ENCODE measurements at regions not wholly inside any gene's neighbourhood (a gene's known extent, or its start where the extent isn't known, plus 50 kb on each side); places are given as distances from the start of the nearest gene placed in this dataset.

DNA sequence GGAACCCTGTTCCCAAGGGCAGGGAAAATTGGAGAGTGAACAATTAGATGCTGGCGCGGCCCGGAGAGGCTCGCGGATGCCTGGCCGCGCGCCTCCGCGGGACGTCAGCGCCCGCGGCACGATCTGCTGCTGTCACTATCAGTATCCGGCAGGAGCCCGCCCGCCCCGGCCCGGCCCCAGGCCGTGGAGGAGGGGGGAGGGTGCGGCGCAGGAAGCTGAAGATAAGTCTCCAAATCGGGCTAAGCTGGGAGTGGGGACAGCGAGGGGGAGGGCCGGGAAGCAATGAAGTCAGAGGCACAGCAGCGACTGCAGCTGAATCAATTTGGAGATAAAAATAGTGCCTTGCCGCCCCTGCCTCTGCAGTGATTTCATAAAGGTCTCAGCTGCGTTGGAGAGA is 441.5 kb upstream of the KLF12 start (continued):
- peak; percentile 87 to 92 for TF ChIP-seq KDM1A (IDR thresholded peaks at IDR 0.05)
- TF ChIP-seq, protein P1, sequence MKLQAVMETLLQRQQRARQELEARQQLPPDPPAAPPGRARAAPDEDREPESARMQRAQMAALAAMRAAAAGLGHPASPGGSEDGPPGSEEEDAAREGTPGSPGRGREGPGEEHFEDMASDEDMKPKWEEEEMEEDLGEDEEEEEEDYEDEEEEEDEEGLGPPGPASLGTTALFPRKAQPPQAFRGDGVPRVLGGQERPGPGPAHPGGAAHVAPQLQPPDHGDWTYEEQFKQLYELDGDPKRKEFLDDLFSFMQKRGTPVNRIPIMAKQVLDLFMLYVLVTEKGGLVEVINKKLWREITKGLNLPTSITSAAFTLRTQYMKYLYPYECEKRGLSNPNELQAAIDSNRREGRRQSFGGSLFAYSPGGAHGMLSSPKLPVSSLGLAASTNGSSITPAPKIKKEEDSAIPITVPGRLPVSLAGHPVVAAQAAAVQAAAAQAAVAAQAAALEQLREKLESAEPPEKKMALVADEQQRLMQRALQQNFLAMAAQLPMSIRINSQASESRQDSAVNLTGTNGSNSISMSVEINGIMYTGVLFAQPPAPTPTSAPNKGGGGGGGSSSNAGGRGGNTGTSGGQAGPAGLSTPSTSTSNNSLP (IDR thresholded peaks at IDR 0.05; ENCODE audit: borderline replicate concordance, low read depth, low read length), result no peak
- no peak for TF ChIP-seq U2AF2 (optimal IDR thresholded peaks at IDR 0.05; ENCODE audit: low read depth, low read length)
- TF ChIP-seq SRSF7 (optimal IDR thresholded peaks at IDR 0.05; ENCODE audit: low read depth, low read length), result no peak
- no peak for TF ChIP-seq ESRRA (IDR thresholded peaks at IDR 0.05; ENCODE audit: borderline replicate concordance, low read depth)
- TF ChIP-seq, protein P2, sequence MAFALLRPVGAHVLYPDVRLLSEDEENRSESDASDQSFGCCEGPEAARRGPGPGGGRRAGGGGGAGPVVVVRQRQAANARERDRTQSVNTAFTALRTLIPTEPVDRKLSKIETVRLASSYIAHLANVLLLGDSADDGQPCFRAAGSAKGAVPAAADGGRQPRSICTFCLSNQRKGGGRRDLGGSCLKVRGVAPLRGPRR (CRISPR knock-in tag; IDR thresholded peaks at IDR 0.05), result no peak
- TF ChIP-seq TSC22D4 (tag; IDR thresholded peaks at IDR 0.05), result no peak
- peak; percentile 22; the same call in 1 of the 2 replicates for TF ChIP-seq CREB1 (IDR thresholded peaks at IDR 0.05)
- TF ChIP-seq CREB1 (CRISPR knock-in tag; IDR thresholded peaks at IDR 0.05), result no peak
- TF ChIP-seq NR1H2 (CRISPR knock-in tag; IDR thresholded peaks at IDR 0.05), result no peak
- TF ChIP-seq ZFP1 (CRISPR knock-in tag; IDR thresholded peaks at IDR 0.05), result no peak
- TF ChIP-seq, protein P3, sequence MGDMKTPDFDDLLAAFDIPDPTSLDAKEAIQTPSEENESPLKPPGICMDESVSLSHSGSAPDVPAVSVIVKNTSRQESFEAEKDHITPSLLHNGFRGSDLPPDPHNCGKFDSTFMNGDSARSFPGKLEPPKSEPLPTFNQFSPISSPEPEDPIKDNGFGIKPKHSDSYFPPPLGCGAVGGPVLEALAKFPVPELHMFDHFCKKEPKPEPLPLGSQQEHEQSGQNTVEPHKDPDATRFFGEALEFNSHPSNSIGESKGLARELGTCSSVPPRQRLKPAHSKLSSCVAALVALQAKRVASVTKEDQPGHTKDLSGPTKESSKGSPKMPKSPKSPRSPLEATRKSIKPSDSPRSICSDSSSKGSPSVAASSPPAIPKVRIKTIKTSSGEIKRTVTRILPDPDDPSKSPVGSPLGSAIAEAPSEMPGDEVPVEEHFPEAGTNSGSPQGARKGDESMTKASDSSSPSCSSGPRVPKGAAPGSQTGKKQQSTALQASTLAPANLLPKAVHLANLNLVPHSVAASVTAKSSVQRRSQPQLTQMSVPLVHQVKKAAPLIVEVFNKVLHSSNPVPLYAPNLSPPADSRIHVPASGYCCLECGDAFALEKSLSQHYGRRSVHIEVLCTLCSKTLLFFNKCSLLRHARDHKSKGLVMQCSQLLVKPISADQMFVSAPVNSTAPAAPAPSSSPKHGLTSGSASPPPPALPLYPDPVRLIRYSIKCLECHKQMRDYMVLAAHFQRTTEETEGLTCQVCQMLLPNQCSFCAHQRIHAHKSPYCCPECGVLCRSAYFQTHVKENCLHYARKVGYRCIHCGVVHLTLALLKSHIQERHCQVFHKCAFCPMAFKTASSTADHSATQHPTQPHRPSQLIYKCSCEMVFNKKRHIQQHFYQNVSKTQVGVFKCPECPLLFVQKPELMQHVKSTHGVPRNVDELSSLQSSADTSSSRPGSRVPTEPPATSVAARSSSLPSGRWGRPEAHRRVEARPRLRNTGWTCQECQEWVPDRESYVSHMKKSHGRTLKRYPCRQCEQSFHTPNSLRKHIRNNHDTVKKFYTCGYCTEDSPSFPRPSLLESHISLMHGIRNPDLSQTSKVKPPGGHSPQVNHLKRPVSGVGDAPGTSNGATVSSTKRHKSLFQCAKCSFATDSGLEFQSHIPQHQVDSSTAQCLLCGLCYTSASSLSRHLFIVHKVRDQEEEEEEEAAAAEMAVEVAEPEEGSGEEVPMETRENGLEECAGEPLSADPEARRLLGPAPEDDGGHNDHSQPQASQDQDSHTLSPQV (IDR thresholded peaks at IDR 0.05), result no peak
- 0 out of 2 replicates have a peak, but pooled peaks have one; percentile 6 for TF ChIP-seq EGR1 (conservative IDR thresholded peaks at IDR 0.05)
- TF ChIP-seq ZNF140 (CRISPR knock-in tag; IDR thresholded peaks at IDR 0.05), result no peak
- peak; percentile 58; the same call in 1 of the 2 replicates for TF ChIP-seq ZNF24 (IDR thresholded peaks at IDR 0.05)
- TF ChIP-seq, protein P4, sequence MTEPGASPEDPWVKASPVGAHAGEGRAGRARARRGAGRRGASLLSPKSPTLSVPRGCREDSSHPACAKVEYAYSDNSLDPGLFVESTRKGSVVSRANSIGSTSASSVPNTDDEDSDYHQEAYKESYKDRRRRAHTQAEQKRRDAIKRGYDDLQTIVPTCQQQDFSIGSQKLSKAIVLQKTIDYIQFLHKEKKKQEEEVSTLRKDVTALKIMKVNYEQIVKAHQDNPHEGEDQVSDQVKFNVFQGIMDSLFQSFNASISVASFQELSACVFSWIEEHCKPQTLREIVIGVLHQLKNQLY (CRISPR knock-in tag; conservative IDR thresholded peaks at IDR 0.05), result no peak
- no peak for TF ChIP-seq SMAD1 (IDR thresholded peaks at IDR 0.05; ENCODE audit: low read depth, low read length, partially characterized antibody)
- no peak for TF ChIP-seq FOSL1 (tag; conservative IDR thresholded peaks at IDR 0.05)
- TF ChIP-seq, protein P5, sequence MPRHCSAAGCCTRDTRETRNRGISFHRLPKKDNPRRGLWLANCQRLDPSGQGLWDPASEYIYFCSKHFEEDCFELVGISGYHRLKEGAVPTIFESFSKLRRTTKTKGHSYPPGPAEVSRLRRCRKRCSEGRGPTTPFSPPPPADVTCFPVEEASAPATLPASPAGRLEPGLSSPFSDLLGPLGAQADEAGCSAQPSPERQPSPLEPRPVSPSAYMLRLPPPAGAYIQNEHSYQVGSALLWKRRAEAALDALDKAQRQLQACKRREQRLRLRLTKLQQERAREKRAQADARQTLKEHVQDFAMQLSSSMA (CRISPR knock-in tag; IDR thresholded peaks at IDR 0.05), result no peak
- no peak for TF ChIP-seq SRF (CRISPR knock-in tag; IDR thresholded peaks at IDR 0.05)

Measured in K562 (cell line).